Activated CD8-positive, alpha-beta memory T cell treated with anti-CD3 and anti-CD28 coated beads, Interleukin-2, amount 10 ng/mL, durations not matched to agents 7 days and 5 days (primary cell): ENCODE measurements at regions not wholly inside any gene's neighbourhood (a gene's known extent, or its start where the extent isn't known, plus 50 kb on each side); places are given as distances from the start of the nearest gene placed in this dataset.

Experiments
- ATAC-seq: fragments of 150-1000 bp; cut with Tn5 transposase; one replicate; pipeline ENCODE4 v1.10.0; 2021; ENCODE audit warnings: moderate library complexity
- CTCF ChIA-PET: fragments of 350-600 bp; sonication (Branson Sonifier 250); formaldehyde crosslinking; loops from one replicate; lab custom pipeline; 2021; ENCODE audit warnings: antibody characterized with exemption; lab: Charles Lee
- DNase-seq: peaks from one replicate; pipeline ENCODE4 v3.0.0-alpha.2; 2020
- H3K27ac Mint-ChIP-seq: one replicate; pipeline ENCODE4 v1.8.0; 2021; ENCODE audit warnings: mild to moderate bottlenecking, mixed read lengths
- H3K27me3 Mint-ChIP-seq: one replicate; pipeline ENCODE4 v1.8.0; 2021; ENCODE audit warnings: mixed read lengths
- H3K36me3 Mint-ChIP-seq: one replicate; pipeline ENCODE4 v1.8.0; 2021; ENCODE audit warnings: mild to moderate bottlenecking, mixed read lengths
- H3K4me1 Mint-ChIP-seq: one replicate; pipeline ENCODE4 v1.8.0; 2021; ENCODE audit warnings: mixed read lengths
- H3K4me3 Mint-ChIP-seq: one replicate; pipeline ENCODE4 v1.8.0; 2021; ENCODE audit warnings: mild to moderate bottlenecking, moderate library complexity, mixed read lengths
- H3K9me3 Mint-ChIP-seq: one replicate; pipeline ENCODE4 v1.8.0; 2022; ENCODE audit warnings: low read depth, mixed read lengths

GRCh38 chr5:1707467-1707866 lies 92.2 kb downstream of the MRPL36 start:
- Mint-ChIP-seq H3K27me3 (peaks cover 17% of the 10 kb centered on the region), H3K36me3 (no peaks in the 10 kb centered on the region), H3K9me3 (no peaks in the 10 kb centered on the region), H3K4me1 (no peaks in the 10 kb centered on the region), H3K27ac (no peak overlapping the region), H3K4me3 (no peak overlapping the region)
- CTCF ChIA-PET = no interaction called here
- ATAC-seq (no peak), DNase-seq (no peak)

GRCh38 chr5:1706428-1706827 lies 93.2 kb downstream of the MRPL36 start:
- no peak overlapping the region for H3K27ac Mint-ChIP-seq
- no peaks in the 10 kb centered on the region for H3K4me1 Mint-ChIP-seq
- no peak overlapping the region for H3K4me3 Mint-ChIP-seq
- DNase-seq (no peak), ATAC-seq (no peak)
- H3K27me3 Mint-ChIP-seq = peaks cover 17% of the 10 kb centered on the region
- CTCF ChIA-PET = no interaction called here
- no peaks in the 10 kb centered on the region for H3K36me3 Mint-ChIP-seq
- H3K9me3 Mint-ChIP-seq = no peaks in the 10 kb centered on the region

GRCh38 chr5:1706021-1706420 lies 93.6 kb downstream of the MRPL36 start:
- no peaks in the 10 kb centered on the region for H3K9me3 Mint-ChIP-seq
- no peaks in the 10 kb centered on the region for H3K36me3 Mint-ChIP-seq
- DNase-seq (no peak), ATAC-seq (no peak)
- CTCF ChIA-PET = no interaction called here
- H3K4me1 Mint-ChIP-seq = no peaks in the 10 kb centered on the region
- peaks cover 20% of the 10 kb centered on the region for H3K27me3 Mint-ChIP-seq
- no peak overlapping the region for H3K4me3 Mint-ChIP-seq
- H3K27ac Mint-ChIP-seq = no peak overlapping the region

GRCh38 chr5:1704676-1705075 lies 95.0 kb downstream of the MRPL36 start:
- Mint-ChIP-seq H3K4me3 (no peak overlapping the region), H3K4me1 (no peaks in the 10 kb centered on the region), H3K9me3 (no peaks in the 10 kb centered on the region), H3K27me3 (peaks cover 20% of the 10 kb centered on the region), H3K27ac (no peak overlapping the region), H3K36me3 (no peaks in the 10 kb centered on the region)
- ATAC-seq (no peak), DNase-seq (no peak)
- CTCF ChIA-PET = no interaction called here

GRCh38 chr5:1704266-1704665 lies 95.4 kb downstream of the MRPL36 start:
- no peaks in the 10 kb centered on the region for H3K36me3 Mint-ChIP-seq
- CTCF ChIA-PET = no interaction called here
- H3K4me1 Mint-ChIP-seq = peaks cover 1% of the 10 kb centered on the region
- no peak overlapping the region for H3K27ac Mint-ChIP-seq
- H3K27me3 Mint-ChIP-seq = peaks cover 20% of the 10 kb centered on the region
- no peak for ATAC-seq
- no peak overlapping the region for H3K4me3 Mint-ChIP-seq
- H3K9me3 Mint-ChIP-seq = no peaks in the 10 kb centered on the region
- no peak for DNase-seq

- Mint-ChIP-seq H3K27ac (no peak overlapping the region), H3K36me3 (no peaks in the 10 kb centered on the region), H3K9me3 (no peaks in the 10 kb centered on the region), H3K4me1 (peaks cover 7% of the 10 kb centered on the region), H3K4me3 (no peak overlapping the region), H3K27me3 (peaks cover 23% of the 10 kb centered on the region)
- CTCF ChIA-PET = no interaction called here
- DNase-seq (no peak), ATAC-seq (no peak)
Observed at GRCh38 chr5:1703352-1704050, 96.1 kb downstream of the MRPL36 start.

GRCh38 chr5:1702318-1702717 lies 97.3 kb downstream of the MRPL36 start:
- CTCF ChIA-PET = no interaction called here
- ATAC-seq = no peak
- H3K27ac Mint-ChIP-seq = no peak overlapping the region

GRCh38 chr5:1701884-1702283 lies 97.8 kb downstream of the MRPL36 start:
- Mint-ChIP-seq H3K4me1 (peaks cover 11% of the 10 kb centered on the region), H3K27ac (no peak overlapping the region), H3K9me3 (no peaks in the 10 kb centered on the region), H3K4me3 (no peak overlapping the region), H3K27me3 (peaks cover 31% of the 10 kb centered on the region), H3K36me3 (no peaks in the 10 kb centered on the region)
- DNase-seq = no peak
- ATAC-seq = no peak
- CTCF ChIA-PET = no interaction called here

More at GRCh38 chr5:1702318-1702717, 97.3 kb downstream of the MRPL36 start:
- peaks cover 31% of the 10 kb centered on the region for H3K27me3 Mint-ChIP-seq
- no peak for DNase-seq
- H3K4me3 Mint-ChIP-seq = no peak overlapping the region
- no peaks in the 10 kb centered on the region for H3K9me3 Mint-ChIP-seq
- H3K36me3 Mint-ChIP-seq = no peaks in the 10 kb centered on the region
- H3K4me1 Mint-ChIP-seq = peaks cover 11% of the 10 kb centered on the region

GRCh38 chr5:1701216-1701864 lies 98.3 kb downstream of the MRPL36 start:
- DNase-seq (no peak), ATAC-seq (no peak)
- H3K27me3 Mint-ChIP-seq = peaks cover 33% of the 10 kb centered on the region
- H3K36me3 Mint-ChIP-seq = no peaks in the 10 kb centered on the region
- CTCF ChIA-PET = no interaction called here
- H3K4me1 Mint-ChIP-seq = peaks cover 11% of the 10 kb centered on the region
- H3K27ac Mint-ChIP-seq = no peak overlapping the region
- H3K9me3 Mint-ChIP-seq = no peaks in the 10 kb centered on the region
- H3K4me3 Mint-ChIP-seq = no peak overlapping the region

- Mint-ChIP-seq H3K36me3 (no peaks in the 10 kb centered on the region), H3K4me1 (peaks cover 11% of the 10 kb centered on the region), H3K4me3 (no peak overlapping the region), H3K27ac (no peak overlapping the region), H3K9me3 (no peaks in the 10 kb centered on the region), H3K27me3 (peaks cover 39% of the 10 kb centered on the region)
- ATAC-seq = no peak
- CTCF ChIA-PET = interaction anchor here (1.5 to 1.6 kb wide), 2 partner anchors 37 to 66 kb away, joined by 3 to 4 read pairs; no protein-coding TSS in a partner anchor
- no peak for DNase-seq
Observed at GRCh38 chr5:1699394-1699793, 100.2 kb downstream of the MRPL36 start.

GRCh38 chr5:1698589-1699316 lies 100.9 kb downstream of the MRPL36 start:
- ATAC-seq (no peak), DNase-seq (no peak)
- Mint-ChIP-seq H3K4me1 (peaks cover 11% of the 10 kb centered on the region), H3K27me3 (peaks cover 39% of the 10 kb centered on the region), H3K4me3 (no peak overlapping the region), H3K27ac (no peak overlapping the region), H3K36me3 (no peaks in the 10 kb centered on the region), H3K9me3 (no peaks in the 10 kb centered on the region)
- CTCF ChIA-PET = interaction anchor here (1.5 to 1.6 kb wide), 2 partner anchors 37 to 66 kb away, joined by 3 to 4 read pairs; no protein-coding TSS in a partner anchor

- DNase-seq = no peak
- Mint-ChIP-seq H3K36me3 (no peaks in the 10 kb centered on the region), H3K9me3 (no peaks in the 10 kb centered on the region), H3K27me3 (peaks cover 14% of the 10 kb centered on the region), H3K4me3 (no peak overlapping the region), H3K27ac (no peak overlapping the region), H3K4me1 (no peaks in the 10 kb centered on the region)
- CTCF ChIA-PET = no interaction called here
- no peak for ATAC-seq
Observed at GRCh38 chr5:1692381-1692780, 107.3 kb downstream of the MRPL36 start.

- CTCF ChIA-PET = no interaction called here
- no peak overlapping the region for H3K4me3 Mint-ChIP-seq
- H3K36me3 Mint-ChIP-seq = no peaks in the 10 kb centered on the region
- H3K9me3 Mint-ChIP-seq = no peaks in the 10 kb centered on the region
- no peak for ATAC-seq
- no peaks in the 10 kb centered on the region for H3K4me1 Mint-ChIP-seq
- H3K27me3 Mint-ChIP-seq = peaks cover 16% of the 10 kb centered on the region
- no peak for DNase-seq
- no peak overlapping the region for H3K27ac Mint-ChIP-seq
Observed at GRCh38 chr5:1687301-1687970, 112.2 kb downstream of the MRPL36 start.
